ENCODE measurements at regions not wholly inside any gene's neighbourhood (a gene's known extent, or its start where the extent isn't known, plus 50 kb on each side); places are given as distances from the start of the nearest gene placed in this dataset.
A peak's percentile ranks its signal among the peaks of the same experiment; 100 is the strongest.

DNA sequence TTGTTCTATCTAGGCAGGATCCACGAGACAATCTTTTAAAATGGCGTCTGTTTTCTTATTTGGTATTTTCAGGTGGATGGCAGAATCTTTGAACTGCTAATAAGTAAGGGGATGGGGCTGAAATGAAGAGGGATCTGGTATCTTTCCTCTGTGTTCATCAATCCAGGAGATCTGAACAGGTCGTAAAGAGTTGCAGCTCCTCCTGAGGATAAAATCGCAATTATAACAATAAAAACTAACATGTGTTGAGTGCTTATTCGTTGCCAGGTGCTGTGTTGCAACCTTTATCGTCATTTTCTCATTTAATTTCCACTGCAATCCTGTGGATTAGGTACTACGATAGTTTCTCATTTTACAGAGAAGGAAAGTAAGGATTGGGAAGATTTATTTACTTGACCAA lies 134.6 kb upstream of the DPYD start:
- peaks cover 0 to 17% (median 0%) of the 10 kb centered on the region in 3 donors for H3K4me1 ChIP-seq
- WGBS, 2 donors (ENCODE audit: low coverage in 1 of 2) = 83 to 89% methylated on average over 6 to 7 of the region's 7 CpGs
- no peak overlapping the region for H3K4me3 ChIP-seq
- no peak overlapping the region for H3K27ac ChIP-seq
- TF ChIP-seq EP300 (IDR thresholded peaks at IDR 0.05) (no peak), POLR2AphosphoS5 (IDR thresholded peaks at IDR 0.05) (no peak), POLR2A (IDR thresholded peaks at IDR 0.05) (no peak), CTCF (IDR thresholded peaks at IDR 0.05) (no peak)
- H3K27me3 ChIP-seq = peaks cover 48% of the 10 kb centered on the region
- no peaks in the 10 kb centered on the region for H3K9me3 ChIP-seq
- no peak for ATAC-seq
- no peaks in the 10 kb centered on the region for H3K36me3 ChIP-seq

DNA sequence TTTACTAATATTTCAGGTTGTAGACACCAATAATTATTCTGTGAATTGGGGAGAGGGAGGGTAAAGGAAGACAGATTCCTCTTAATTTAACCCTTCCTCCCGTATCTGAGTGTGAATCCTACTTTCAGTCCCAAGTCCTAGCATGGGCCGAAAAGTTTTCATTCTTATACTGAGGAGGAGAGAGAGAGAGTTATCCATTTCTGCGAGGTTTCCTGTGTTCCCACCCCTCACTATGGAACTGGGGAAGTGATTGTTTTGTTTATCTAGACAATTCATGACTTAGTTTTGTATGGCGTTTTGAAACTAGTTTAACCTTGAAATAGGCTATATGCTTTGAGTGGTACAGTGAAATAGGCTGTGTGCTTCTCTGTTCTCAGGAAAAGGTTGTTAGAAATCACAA lies 134.0 kb upstream of the DPYD start:
- Histone ChIP-seq H3K9me3 (no peaks in the 10 kb centered on the region), H3K27ac (no peak overlapping the region), H3K27me3 (peaks cover 55% of the 10 kb centered on the region), H3K36me3 (no peaks in the 10 kb centered on the region), H3K4me1 (peaks cover 0 to 17% (median 0%) of the 10 kb centered on the region in 3 donors), H3K4me3 (no peak overlapping the region)
- WGBS, 2 donors (ENCODE audit: low coverage in 1 of 2) = 69 to 73% methylated on average over 4 of the region's 4 CpGs
- ATAC-seq = no peak
- no peak for TF ChIP-seq EP300 (IDR thresholded peaks at IDR 0.05)
- TF ChIP-seq CTCF (IDR thresholded peaks at IDR 0.05) = no peak
- TF ChIP-seq POLR2A (IDR thresholded peaks at IDR 0.05) = no peak
- TF ChIP-seq POLR2AphosphoS5 (IDR thresholded peaks at IDR 0.05) = no peak

GRCh38 chr1:98054367-98054701 lies 133.5 kb upstream of the DPYD start:
- Histone ChIP-seq H3K36me3 (no peaks in the 10 kb centered on the region), H3K4me1 (peaks cover 0 to 22% (median 0%) of the 10 kb centered on the region in 3 donors), H3K4me3 (peak overlapping the region in 1 of 2 donors; percentile 53), H3K9me3 (no peaks in the 10 kb centered on the region), H3K27ac (no peak overlapping the region), H3K27me3 (peaks cover 60% of the 10 kb centered on the region)
- 33 to 52% methylated on average over 2 to 3 of the region's 11 CpGs for WGBS, 2 donors (ENCODE audit: low coverage in 1 of 2)
- ATAC-seq = no peak
- TF ChIP-seq POLR2A (IDR thresholded peaks at IDR 0.05) (no peak), EP300 (IDR thresholded peaks at IDR 0.05) (no peak), POLR2AphosphoS5 (IDR thresholded peaks at IDR 0.05) (no peak), CTCF (IDR thresholded peaks at IDR 0.05) (no peak)

DNA sequence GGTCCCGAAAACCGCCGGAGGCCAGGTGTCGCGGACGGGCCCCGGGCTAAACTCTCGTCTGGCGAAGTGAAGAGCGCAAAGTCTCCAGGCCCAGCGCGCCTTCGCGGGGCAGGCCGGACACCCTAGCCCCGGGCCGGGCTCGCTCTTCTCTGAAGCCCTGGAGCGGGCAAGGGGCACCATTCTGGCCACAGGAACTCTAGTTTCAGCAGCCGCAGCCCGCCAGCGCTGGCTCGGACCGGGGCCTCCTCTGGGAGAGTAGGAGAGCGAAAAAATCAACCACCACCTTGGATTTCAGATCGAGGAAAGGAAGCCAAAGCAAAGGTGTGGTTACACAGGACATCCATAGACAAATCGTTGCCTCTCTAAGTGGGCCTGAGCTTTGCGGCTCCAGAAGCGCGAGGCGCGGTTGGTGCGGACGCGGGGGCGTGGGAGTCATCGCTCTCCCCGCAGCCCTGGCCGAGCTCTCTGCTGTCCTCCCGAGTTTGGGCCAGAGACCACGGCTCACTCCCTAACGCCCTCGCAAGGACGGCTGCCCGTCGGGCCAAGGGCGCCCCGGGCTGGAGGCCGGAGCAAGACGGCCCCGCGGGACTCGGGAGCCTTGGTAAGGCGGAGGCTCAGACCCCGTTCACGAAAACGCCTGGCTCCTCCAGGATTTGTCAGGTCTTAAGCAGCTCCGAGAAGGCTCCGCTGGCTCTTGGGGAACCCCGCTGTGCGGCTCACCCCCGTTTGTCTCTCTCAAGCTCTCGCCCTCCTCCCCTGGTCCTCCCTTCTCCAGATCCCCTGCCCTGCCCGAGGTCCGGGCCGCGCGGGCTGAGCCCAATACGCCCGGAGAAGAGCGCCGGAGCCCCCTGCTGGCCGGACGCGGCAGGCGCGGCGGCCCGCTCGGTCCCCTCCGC lies 132.9 kb upstream of the DPYD start:
- no CpG with 5 or more reads among the region's 81 CpGs for WGBS, 2 donors (ENCODE audit: low coverage in 1 of 2)
- Histone ChIP-seq H3K36me3 (no peaks in the 10 kb centered on the region), H3K27me3 (peaks cover 66% of the 10 kb centered on the region), H3K27ac (no peak overlapping the region), H3K4me1 (peaks cover 0 to 28% (median 0%) of the 10 kb centered on the region in 3 donors), H3K4me3 (peak overlapping the region; percentile 24 to 53), H3K9me3 (no peaks in the 10 kb centered on the region)
- TF ChIP-seq EP300 (IDR thresholded peaks at IDR 0.05) (no peak), CTCF (IDR thresholded peaks at IDR 0.05) (peak; percentile 84 to 95 (median 85))
- peak; percentile 89 for ATAC-seq

GRCh38 chr1:98051065-98051675 lies 130.3 kb upstream of the DPYD start:
- TF ChIP-seq CTCF (IDR thresholded peaks at IDR 0.05) (peak; percentile 47 to 76 (median 66)), POLR2AphosphoS5 (IDR thresholded peaks at IDR 0.05) (no peak)
- no peak overlapping the region for H3K27ac ChIP-seq
- H3K4me1 ChIP-seq = peaks cover 0 to 37% (median 4%) of the 10 kb centered on the region in 3 donors
- no peak for ATAC-seq
- H3K36me3 ChIP-seq = no peaks in the 10 kb centered on the region
- H3K4me3 ChIP-seq = no peak overlapping the region
- H3K9me3 ChIP-seq = no peaks in the 10 kb centered on the region
- H3K27me3 ChIP-seq = peaks cover 86% of the 10 kb centered on the region
- WGBS, 2 donors (ENCODE audit: low coverage in 1 of 2) = 0% methylated on average over 1 of the region's 1 CpG
